KMS-11 (cell line): ENCODE measurements at regions not wholly inside any gene's neighbourhood (a gene's known extent, or its start where the extent isn't known, plus 50 kb on each side); places are given as distances from the start of the nearest gene placed in this dataset.

Experiments used
- H2AFZ ChIP-seq: fragments of 200-600 bp; sonication (generic); 2 replicates; pipeline ENCODE4 v1.6.1; 2016; ENCODE audit warnings: antibody characterized with exemption, mixed run types, low read depth
- H3K27ac ChIP-seq: fragments of 200-600 bp; sonication (generic); 2 replicates; pipeline ENCODE4 v1.6.1; 2016; ENCODE audit warnings: mild to moderate bottlenecking, mixed run types
- H3K27me3 ChIP-seq: fragments of 200-600 bp; sonication (generic); 2 replicates; pipeline ENCODE4 v1.6.1; 2017; ENCODE audit warnings: mild to moderate bottlenecking, low read depth, mixed run types, moderate library complexity; ENCODE audit not compliant: insufficient read depth
- H3K36me3 ChIP-seq: fragments of 200-600 bp; sonication (generic); 2 replicates; pipeline ENCODE4 v1.6.1; 2017; ENCODE audit warnings: mild to moderate bottlenecking, mixed run types; ENCODE audit not compliant: insufficient read depth
- H3K4me1 ChIP-seq: fragments of 200-600 bp; sonication (generic); 2 replicates; pipeline ENCODE4 v1.6.1; 2016; ENCODE audit warnings: mild to moderate bottlenecking, low read depth, mixed run types; ENCODE audit not compliant: poor library complexity, severe bottlenecking
- H3K4me2 ChIP-seq: fragments of 200-600 bp; sonication (generic); 2 replicates; pipeline ENCODE4 v1.7.0; 2016; ENCODE audit warnings: mild to moderate bottlenecking, mixed run types
- H3K4me3 ChIP-seq: fragments of 200-600 bp; sonication (generic); IDR thresholded peaks from 2 replicates; pipeline ENCODE4 v1.6.1; 2017; ENCODE audit warnings: low read depth, low read length, mixed read lengths; ENCODE audit not compliant: insufficient read depth
- H3K79me2 ChIP-seq: fragments of 200-600 bp; sonication (generic); 2 replicates; pipeline ENCODE4 v1.6.1; 2016; ENCODE audit warnings: low read depth, mixed run types; ENCODE audit not compliant: insufficient read depth
- H3K9ac ChIP-seq: fragments of 200-600 bp; sonication (generic); 2 replicates; pipeline ENCODE4 v1.6.1; 2016; ENCODE audit warnings: mild to moderate bottlenecking, mixed run types
- H4K20me1 ChIP-seq: fragments of 200-600 bp; sonication (generic); 2 replicates; pipeline ENCODE4 v1.6.1; 2016; ENCODE audit warnings: mild to moderate bottlenecking, mixed run types; ENCODE audit not compliant: insufficient read depth
- TF ChIP-seq, protein P1 (sequence below): fragments of 200-600 bp; sonication (generic); conservative IDR thresholded peaks from 2 replicates; pipeline ENCODE4 v1.6.1; 2017; ENCODE audit warnings: low read depth, mild to moderate bottlenecking, antibody characterized with exemption, low read length, moderate library complexity, mixed read lengths

GRCh38 chr19:13610039-13610691, 103.9 kb upstream of the CACNA1A start:
- no peaks in the 10 kb centered on the region for H3K36me3 ChIP-seq
- TF ChIP-seq, protein P1, sequence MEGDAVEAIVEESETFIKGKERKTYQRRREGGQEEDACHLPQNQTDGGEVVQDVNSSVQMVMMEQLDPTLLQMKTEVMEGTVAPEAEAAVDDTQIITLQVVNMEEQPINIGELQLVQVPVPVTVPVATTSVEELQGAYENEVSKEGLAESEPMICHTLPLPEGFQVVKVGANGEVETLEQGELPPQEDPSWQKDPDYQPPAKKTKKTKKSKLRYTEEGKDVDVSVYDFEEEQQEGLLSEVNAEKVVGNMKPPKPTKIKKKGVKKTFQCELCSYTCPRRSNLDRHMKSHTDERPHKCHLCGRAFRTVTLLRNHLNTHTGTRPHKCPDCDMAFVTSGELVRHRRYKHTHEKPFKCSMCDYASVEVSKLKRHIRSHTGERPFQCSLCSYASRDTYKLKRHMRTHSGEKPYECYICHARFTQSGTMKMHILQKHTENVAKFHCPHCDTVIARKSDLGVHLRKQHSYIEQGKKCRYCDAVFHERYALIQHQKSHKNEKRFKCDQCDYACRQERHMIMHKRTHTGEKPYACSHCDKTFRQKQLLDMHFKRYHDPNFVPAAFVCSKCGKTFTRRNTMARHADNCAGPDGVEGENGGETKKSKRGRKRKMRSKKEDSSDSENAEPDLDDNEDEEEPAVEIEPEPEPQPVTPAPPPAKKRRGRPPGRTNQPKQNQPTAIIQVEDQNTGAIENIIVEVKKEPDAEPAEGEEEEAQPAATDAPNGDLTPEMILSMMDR = no peak
- peaks cover 5% of the 10 kb centered on the region; the same call in 1 of the 2 replicates for H3K27me3 ChIP-seq
- no peaks in the 10 kb centered on the region for H3K79me2 ChIP-seq
- H2AFZ ChIP-seq = no peak overlapping the region; the same call in 1 of the 2 replicates
- H3K4me3 ChIP-seq = no peak overlapping the region
- no peaks in the 10 kb centered on the region for H3K4me1 ChIP-seq
- no peak overlapping the region for H3K27ac ChIP-seq
- H3K9ac ChIP-seq = no peak overlapping the region
- no peak overlapping the region for H3K4me2 ChIP-seq
- H4K20me1 ChIP-seq = no peaks in the 10 kb centered on the region

DNA sequence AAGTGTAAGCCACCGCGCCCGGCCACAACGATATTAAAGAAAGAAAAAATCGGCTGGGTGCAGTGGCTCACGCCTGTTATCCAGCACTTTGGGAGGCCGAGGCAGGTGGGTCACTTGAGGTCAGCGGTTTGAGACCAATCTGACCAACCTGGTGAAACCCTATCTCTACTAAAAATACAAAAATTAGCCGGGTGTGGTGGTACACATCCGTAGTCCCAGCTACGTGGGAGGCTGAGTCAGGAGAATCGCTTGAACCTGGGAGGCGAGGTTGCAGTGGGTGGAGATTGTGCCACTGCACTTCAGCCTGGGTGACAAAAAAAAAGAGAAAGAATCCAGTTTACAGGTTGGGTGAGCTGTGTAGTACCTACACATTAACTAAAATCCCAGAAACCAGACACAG, 99.9 kb upstream of the CACNA1A start:
- Histone ChIP-seq H3K4me3 (no peak overlapping the region), H4K20me1 (no peaks in the 10 kb centered on the region), H3K9ac (no peak overlapping the region), H3K36me3 (no peaks in the 10 kb centered on the region), H3K27ac (no peak overlapping the region), H3K4me1 (no peaks in the 10 kb centered on the region), H2AFZ (no peak overlapping the region), H3K4me2 (no peak overlapping the region), H3K79me2 (no peaks in the 10 kb centered on the region), H3K27me3 (peaks cover 12% of the 10 kb centered on the region; the same call in 1 of the 2 replicates)
- TF ChIP-seq, protein P1 = no peak

DNA sequence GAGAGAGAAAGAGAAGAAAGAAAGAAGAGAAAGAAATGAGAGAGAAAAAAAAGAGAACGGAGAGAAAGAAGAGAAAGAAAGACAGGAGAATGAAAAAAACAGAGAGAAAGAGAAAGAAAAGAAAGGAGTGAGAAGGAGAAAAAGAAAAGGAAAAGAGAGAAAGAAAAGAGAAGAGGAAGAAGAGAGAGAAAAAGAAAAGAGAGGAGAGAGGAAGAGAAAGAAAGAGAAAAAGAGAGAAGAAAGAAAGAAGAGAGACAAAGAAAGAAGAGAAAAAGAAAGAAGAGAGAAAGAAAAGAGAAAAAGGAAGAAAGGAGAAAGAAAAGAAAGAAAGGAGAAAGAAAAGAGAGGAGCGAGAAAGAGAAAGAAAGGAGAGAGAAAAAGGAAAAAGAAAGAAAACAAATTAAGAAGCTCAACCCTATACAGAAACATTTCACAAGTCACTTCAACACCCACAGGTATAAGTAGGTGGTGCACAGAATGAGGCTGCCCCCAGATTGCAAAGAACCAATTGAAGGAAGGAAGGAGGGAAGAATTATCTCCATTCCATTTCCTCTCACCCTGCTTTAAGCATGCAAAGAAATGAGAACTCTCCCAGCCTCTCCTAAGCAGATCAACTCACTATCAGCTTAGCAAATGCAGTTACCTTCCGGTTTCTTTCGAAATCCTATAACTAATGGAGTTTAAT, 98.8 kb upstream of the CACNA1A start:
- TF ChIP-seq, protein P1 = no peak
- H3K36me3 ChIP-seq = no peaks in the 10 kb centered on the region
- no peak overlapping the region for H3K9ac ChIP-seq
- no peak overlapping the region for H3K27ac ChIP-seq
- no peaks in the 10 kb centered on the region for H4K20me1 ChIP-seq
- no peaks in the 10 kb centered on the region for H3K79me2 ChIP-seq
- no peak overlapping the region for H3K4me3 ChIP-seq
- H3K4me2 ChIP-seq = no peak overlapping the region
- peaks cover 20% of the 10 kb centered on the region; the same call in 1 of the 2 replicates for H3K27me3 ChIP-seq
- no peak overlapping the region for H2AFZ ChIP-seq
- H3K4me1 ChIP-seq = no peaks in the 10 kb centered on the region

DNA sequence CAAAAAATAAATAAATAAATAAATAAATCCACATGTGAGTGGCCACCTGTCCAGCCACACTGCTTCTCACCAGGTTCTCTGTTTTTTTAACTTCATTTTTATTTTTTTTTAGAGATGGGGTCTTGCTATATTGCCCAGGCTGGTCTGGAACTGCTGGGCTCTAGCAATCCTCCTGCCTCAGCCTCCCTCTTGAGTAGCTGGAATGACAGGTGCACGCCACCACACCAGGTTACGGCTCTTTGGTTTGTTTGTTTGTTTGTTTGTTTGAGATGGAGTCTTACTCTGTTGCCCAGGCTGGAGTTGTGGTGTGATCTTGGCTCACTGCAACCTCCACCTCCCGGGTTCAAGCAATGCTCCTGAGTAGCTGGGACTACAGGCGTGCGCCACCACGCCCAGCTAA, 94.5 kb upstream of the CACNA1A start:
- H4K20me1 ChIP-seq = no peaks in the 10 kb centered on the region
- H2AFZ ChIP-seq = no peak overlapping the region
- TF ChIP-seq, protein P1 = no peak
- no peaks in the 10 kb centered on the region for H3K36me3 ChIP-seq
- H3K4me3 ChIP-seq = no peak overlapping the region
- H3K4me2 ChIP-seq = no peak overlapping the region
- H3K79me2 ChIP-seq = no peaks in the 10 kb centered on the region
- H3K4me1 ChIP-seq = no peaks in the 10 kb centered on the region
- H3K27ac ChIP-seq = no peak overlapping the region
- no peak overlapping the region for H3K9ac ChIP-seq
- peaks cover 46% of the 10 kb centered on the region for H3K27me3 ChIP-seq
